H1 (cell line): ENCODE measurements at regions not wholly inside any gene's neighbourhood (a gene's known extent, or its start where the extent isn't known, plus 50 kb on each side); places are given as distances from the start of the nearest gene placed in this dataset.

Experiments
- BACH1 ChIP-seq: IDR thresholded peaks from 2 replicates; pipeline ENCODE4 v1.6.1; 2012; ENCODE audit warnings: low read length, improper control_type of control experiment
- BRCA1 ChIP-seq: IDR thresholded peaks from 2 replicates; pipeline ENCODE4 v1.6.1; 2012; ENCODE audit warnings: low read depth, low read length, improper control_type of control experiment
- FOSL1 ChIP-seq: IDR thresholded peaks from 2 replicates; pipeline ENCODE4 v1.6.1; 2011; ENCODE audit warnings: mild to moderate bottlenecking, low read depth, low read length, moderate library complexity; ENCODE audit not compliant: insufficient read depth
- GABPA ChIP-seq: IDR thresholded peaks from 2 replicates; pipeline ENCODE4 v1.6.1; 2011; ENCODE audit warnings: mild to moderate bottlenecking, low read length, moderate library complexity, borderline replicate concordance; ENCODE audit not compliant: insufficient read depth
- HDAC6 ChIP-seq: IDR thresholded peaks from one replicate; pipeline ENCODE4 v1.7.1; 2012; ENCODE audit warnings: low read depth, mild to moderate bottlenecking, inconsistent platforms, low read length, moderate library complexity
- JUND ChIP-seq: IDR thresholded peaks from 2 replicates; pipeline ENCODE4 v1.6.1; 2011; ENCODE audit warnings: mild to moderate bottlenecking, improper control_type of control experiment, low read length
- KDM4A ChIP-seq: IDR thresholded peaks from one replicate; pipeline ENCODE4 v1.7.1; 2012; ENCODE audit warnings: low read depth, mild to moderate bottlenecking, moderate library complexity, low read length, inconsistent platforms; ENCODE audit not compliant: severe bottlenecking
- KDM5A ChIP-seq: fragments of 200-600 bp; IDR thresholded peaks from 2 replicates; pipeline ENCODE4 v1.7.1; 2012; ENCODE audit warnings: mild to moderate bottlenecking, low read length, inconsistent platforms, mixed read lengths
- MAFK ChIP-seq: IDR thresholded peaks from 2 replicates; pipeline ENCODE4 v1.6.1; 2012; ENCODE audit warnings: low read depth, mild to moderate bottlenecking, improper control_type of control experiment, low read length
- POU5F1 ChIP-seq: IDR thresholded peaks from 2 replicates; pipeline ENCODE4 v1.6.1; 2011; ENCODE audit warnings: low read depth, mild to moderate bottlenecking, low read length, moderate library complexity
- RAD21 ChIP-seq, 2 experiments: IDR thresholded peaks in 1 of 2; conservative IDR thresholded peaks in 1 of 2; 2 replicates each; pipeline ENCODE4 v1.6.1; 2011; ENCODE audit warnings: low read depth in 2 of 2, low read length in 2 of 2, improper control_type of control experiment in 1 of 2, inconsistent platforms in 1 of 2, mild to moderate bottlenecking in 1 of 2, moderate library complexity in 1 of 2
- RFX5 ChIP-seq: IDR thresholded peaks from 2 replicates; pipeline ENCODE4 v1.6.1; 2011; ENCODE audit warnings: low read depth, low read length, improper control_type of control experiment, borderline replicate concordance
- SIX5 ChIP-seq: IDR thresholded peaks from 2 replicates; pipeline ENCODE4 v1.6.1; 2011; ENCODE audit warnings: mild to moderate bottlenecking, low read depth, low read length
- SP2 ChIP-seq: IDR thresholded peaks from 2 replicates; pipeline ENCODE4 v1.6.1; 2012; ENCODE audit warnings: mild to moderate bottlenecking, low read length, inconsistent platforms
- SP4 ChIP-seq: IDR thresholded peaks from 2 replicates; pipeline ENCODE4 v1.6.1; 2012; ENCODE audit warnings: low read length, inconsistent platforms
- TEAD4 ChIP-seq: IDR thresholded peaks from 2 replicates; pipeline ENCODE4 v1.6.1; 2012; ENCODE audit warnings: low read depth, low read length, inconsistent platforms, mixed read lengths
- TF ChIP-seq, protein P1 (sequence below): IDR thresholded peaks from 2 replicates; pipeline ENCODE4 v1.6.1; 2012; ENCODE audit warnings: inconsistent platforms
- TF ChIP-seq, protein P2 (sequence below), 3 experiments: IDR thresholded peaks; 1 replicate in 2 of 3; 2 replicates in 1 of 3; pipeline versions ENCODE4 v1.5.1 to v1.6.1; 2011; ENCODE audit warnings: low read length in 3 of 3, mild to moderate bottlenecking in 3 of 3, inconsistent platforms in 2 of 3, low read depth in 1 of 3, moderate library complexity in 1 of 3; ENCODE audit not compliant: insufficient read depth in 1 of 3; ENCODE audit errors: control extremely low read depth in 1 of 3
- TF ChIP-seq, protein P3 (sequence below): IDR thresholded peaks from 2 replicates; pipeline ENCODE4 v1.6.1; 2011; ENCODE audit warnings: low read depth, mild to moderate bottlenecking, low read length; ENCODE audit not compliant: insufficient read depth

DNA sequence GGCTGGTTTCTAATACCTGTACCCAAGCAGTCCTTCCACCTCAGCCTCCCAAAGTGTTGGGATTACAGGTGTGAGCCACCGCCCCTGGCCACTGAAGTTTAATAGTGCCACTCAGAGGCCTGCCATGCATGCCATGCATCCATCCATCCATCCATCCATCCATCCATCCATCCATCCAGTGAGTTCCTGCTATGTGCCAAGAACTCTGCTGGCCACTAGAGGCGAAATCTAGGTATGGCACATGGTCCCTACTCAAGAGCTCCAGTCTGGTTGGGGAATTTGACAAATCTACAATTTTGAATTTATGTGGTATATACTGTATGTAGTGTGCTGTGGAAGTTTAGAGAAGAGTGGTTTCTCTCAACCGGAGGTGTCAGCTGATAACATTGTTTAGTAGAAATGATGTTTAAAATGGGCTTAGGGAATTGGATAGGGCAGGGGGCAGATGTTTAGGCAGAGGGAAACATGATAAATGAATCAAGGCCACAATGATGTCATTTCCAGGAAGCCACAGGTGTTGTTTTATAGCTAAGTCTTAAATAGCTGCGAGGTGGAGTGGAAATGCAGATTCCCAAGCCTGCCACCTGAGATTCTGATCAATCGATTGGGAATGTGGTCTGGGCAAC, 384.4 kb upstream of the C2CD4B start (continued):
- TF ChIP-seq FOSL1 (no peak), HDAC6 (no peak), KDM5A (no peak), BRCA1 (no peak), JUND (no peak), TEAD4 (0 out of 2 replicates have a peak, but pooled peaks have one; percentile 34), POU5F1 (no peak), BACH1 (no peak), RFX5 (no peak), RAD21 (IDR thresholded peaks at IDR 0.05 in 1 of 2, conservative IDR thresholded peaks at IDR 0.05 in 1 of 2; ENCODE audit: low read depth in 2 of 2, low read length in 2 of 2) (peak; percentile 63 to 71), MAFK (no peak), SP4 (no peak), GABPA (no peak), SP2 (no peak), SIX5 (no peak), KDM4A (no peak)
- TF ChIP-seq, protein P1, sequence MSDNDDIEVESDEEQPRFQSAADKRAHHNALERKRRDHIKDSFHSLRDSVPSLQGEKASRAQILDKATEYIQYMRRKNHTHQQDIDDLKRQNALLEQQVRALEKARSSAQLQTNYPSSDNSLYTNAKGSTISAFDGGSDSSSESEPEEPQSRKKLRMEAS = peak; percentile 61
- TF ChIP-seq, protein P2, sequence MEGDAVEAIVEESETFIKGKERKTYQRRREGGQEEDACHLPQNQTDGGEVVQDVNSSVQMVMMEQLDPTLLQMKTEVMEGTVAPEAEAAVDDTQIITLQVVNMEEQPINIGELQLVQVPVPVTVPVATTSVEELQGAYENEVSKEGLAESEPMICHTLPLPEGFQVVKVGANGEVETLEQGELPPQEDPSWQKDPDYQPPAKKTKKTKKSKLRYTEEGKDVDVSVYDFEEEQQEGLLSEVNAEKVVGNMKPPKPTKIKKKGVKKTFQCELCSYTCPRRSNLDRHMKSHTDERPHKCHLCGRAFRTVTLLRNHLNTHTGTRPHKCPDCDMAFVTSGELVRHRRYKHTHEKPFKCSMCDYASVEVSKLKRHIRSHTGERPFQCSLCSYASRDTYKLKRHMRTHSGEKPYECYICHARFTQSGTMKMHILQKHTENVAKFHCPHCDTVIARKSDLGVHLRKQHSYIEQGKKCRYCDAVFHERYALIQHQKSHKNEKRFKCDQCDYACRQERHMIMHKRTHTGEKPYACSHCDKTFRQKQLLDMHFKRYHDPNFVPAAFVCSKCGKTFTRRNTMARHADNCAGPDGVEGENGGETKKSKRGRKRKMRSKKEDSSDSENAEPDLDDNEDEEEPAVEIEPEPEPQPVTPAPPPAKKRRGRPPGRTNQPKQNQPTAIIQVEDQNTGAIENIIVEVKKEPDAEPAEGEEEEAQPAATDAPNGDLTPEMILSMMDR (IDR thresholded peaks at IDR 0.05; ENCODE audit: control extremely low read depth in 1 of 3, insufficient read depth in 1 of 3, low read depth in 1 of 3, low read length in 3 of 3) = peak; percentile 58 to 75 (median 59)
- TF ChIP-seq, protein P3, sequence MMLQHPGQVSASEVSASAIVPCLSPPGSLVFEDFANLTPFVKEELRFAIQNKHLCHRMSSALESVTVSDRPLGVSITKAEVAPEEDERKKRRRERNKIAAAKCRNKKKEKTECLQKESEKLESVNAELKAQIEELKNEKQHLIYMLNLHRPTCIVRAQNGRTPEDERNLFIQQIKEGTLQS = no peak
